Fibroblast of lung (primary cell): ENCODE measurements at regions not wholly inside any gene's neighbourhood (a gene's known extent, or its start where the extent isn't known, plus 50 kb on each side); places are given as distances from the start of the nearest gene placed in this dataset.

Experiments
- DNase-seq, 2 donors: peaks; one replicate each; pipeline versions ENCODE4 v3.0.0 to v3.0.0-alpha.2; 2010; ENCODE audit warnings: low read depth in 2 of 2
- H2AFZ ChIP-seq: 2 replicates; pipeline ENCODE4 v1.5.1; 2012; ENCODE audit warnings: low read length, control low read depth, inconsistent platforms
- H3K27ac ChIP-seq: 2 replicates; pipeline ENCODE4 v1.5.1; 2011; ENCODE audit warnings: low read length, control low read depth; ENCODE audit not compliant: insufficient read depth
- H3K27me3 ChIP-seq: 2 replicates; pipeline ENCODE4 v1.5.1; 2011; ENCODE audit warnings: mild to moderate bottlenecking, low read length; ENCODE audit not compliant: control insufficient read depth, insufficient read depth
- H3K36me3 ChIP-seq: 2 replicates; pipeline ENCODE4 v1.5.1; 2011; ENCODE audit warnings: low read length; ENCODE audit not compliant: control insufficient read depth, insufficient read depth
- H3K4me1 ChIP-seq: 2 replicates; pipeline ENCODE4 v1.5.1; 2011; ENCODE audit warnings: low read length; ENCODE audit not compliant: control insufficient read depth, insufficient read depth; ENCODE audit errors: extremely low read depth
- H3K4me2 ChIP-seq: 2 replicates; pipeline ENCODE4 v1.5.1; 2011; ENCODE audit warnings: low read length, control low read depth; ENCODE audit not compliant: insufficient read depth; ENCODE audit errors: extremely low read depth
- H3K4me3 ChIP-seq, 4 experiments: fragments of 200-600 bp in 1 of 4; sonication (generic) in 1 of 4; replicated peaks in 1 of 4; 2 replicates each; pipeline ENCODE4 v1.5.1; 2011 to 2016; ENCODE audit warnings: low read length in 4 of 4, low read depth in 3 of 4, mild to moderate bottlenecking in 3 of 4, control low read depth in 2 of 4, inconsistent platforms in 1 of 4, mixed read lengths in 1 of 4; ENCODE audit not compliant: insufficient read depth in 1 of 4; ENCODE audit errors: control extremely low read depth in 1 of 4
- H3K79me2 ChIP-seq: 2 replicates; pipeline ENCODE4 v1.5.1; 2012; ENCODE audit warnings: mild to moderate bottlenecking, low read length, inconsistent platforms; ENCODE audit not compliant: control insufficient read depth, insufficient read depth
- H3K9ac ChIP-seq: 2 replicates; pipeline ENCODE4 v1.5.1; 2011; ENCODE audit warnings: mild to moderate bottlenecking, low read length, control low read depth; ENCODE audit not compliant: insufficient read depth
- H3K9me3 ChIP-seq: 2 replicates; pipeline ENCODE4 v1.5.1; 2012; ENCODE audit warnings: low read depth, low read length; ENCODE audit not compliant: control insufficient read depth, insufficient read depth
- H4K20me1 ChIP-seq: 2 replicates; pipeline ENCODE4 v1.5.1; 2011; ENCODE audit warnings: low read length; ENCODE audit not compliant: control insufficient read depth, insufficient read depth; ENCODE audit errors: extremely low read depth
- CTCF ChIP-seq, 2 donors: IDR thresholded peaks in 1 of 2; conservative IDR thresholded peaks in 1 of 2; 1 replicate in 1 of 2; 2 replicates in 1 of 2; pipeline ENCODE4 v1.5.1; 2011 to 2012; ENCODE audit warnings: low read length in 2 of 2, control low read depth in 1 of 2, inconsistent platforms in 1 of 2, low read depth in 1 of 2, mild to moderate bottlenecking in 1 of 2
- EZH2 ChIP-seq: IDR thresholded peaks from 2 replicates; pipeline ENCODE4 v1.5.1; 2012; ENCODE audit warnings: low read length, control low read depth, mild to moderate bottlenecking; ENCODE audit errors: missing control alignments

GRCh38 chr16:85503679-85504231, 109.4 kb upstream of the GSE1 start:
- H2AFZ ChIP-seq = no peak overlapping the region
- H3K9ac ChIP-seq = no peak overlapping the region
- H3K27ac ChIP-seq = no peak overlapping the region
- H3K4me2 ChIP-seq = no peak overlapping the region
- no peaks in the 10 kb centered on the region for H3K9me3 ChIP-seq
- no peak for DNase-seq
- no peaks in the 10 kb centered on the region for H3K27me3 ChIP-seq
- no peaks in the 10 kb centered on the region for H3K4me1 ChIP-seq
- no peaks in the 10 kb centered on the region for H3K36me3 ChIP-seq
- H3K4me3 ChIP-seq = no peak overlapping the region
- H3K79me2 ChIP-seq = no peaks in the 10 kb centered on the region
- no peaks in the 10 kb centered on the region for H4K20me1 ChIP-seq
- TF ChIP-seq CTCF (conservative IDR thresholded peaks at IDR 0.05 in 1 of 2, IDR thresholded peaks at IDR 0.05 in 1 of 2; ENCODE audit: low read depth in 1 of 2, low read length in 2 of 2) (no peak), EZH2 (no peak)

- Histone ChIP-seq H3K4me2 (no peak overlapping the region), H3K79me2 (no peaks in the 10 kb centered on the region), H2AFZ (no peak overlapping the region), H3K4me1 (no peaks in the 10 kb centered on the region), H4K20me1 (no peaks in the 10 kb centered on the region), H3K27ac (no peak overlapping the region), H3K9me3 (no peaks in the 10 kb centered on the region), H3K4me3 (no peak overlapping the region), H3K27me3 (no peaks in the 10 kb centered on the region), H3K9ac (no peak overlapping the region), H3K36me3 (no peaks in the 10 kb centered on the region)
- TF ChIP-seq CTCF (conservative IDR thresholded peaks at IDR 0.05 in 1 of 2, IDR thresholded peaks at IDR 0.05 in 1 of 2; ENCODE audit: low read depth in 1 of 2, low read length in 2 of 2) (no peak), EZH2 (no peak)
- DNase-seq = no peak
Observed at GRCh38 chr16:85504242-85504641, 108.9 kb upstream of the GSE1 start.

DNA sequence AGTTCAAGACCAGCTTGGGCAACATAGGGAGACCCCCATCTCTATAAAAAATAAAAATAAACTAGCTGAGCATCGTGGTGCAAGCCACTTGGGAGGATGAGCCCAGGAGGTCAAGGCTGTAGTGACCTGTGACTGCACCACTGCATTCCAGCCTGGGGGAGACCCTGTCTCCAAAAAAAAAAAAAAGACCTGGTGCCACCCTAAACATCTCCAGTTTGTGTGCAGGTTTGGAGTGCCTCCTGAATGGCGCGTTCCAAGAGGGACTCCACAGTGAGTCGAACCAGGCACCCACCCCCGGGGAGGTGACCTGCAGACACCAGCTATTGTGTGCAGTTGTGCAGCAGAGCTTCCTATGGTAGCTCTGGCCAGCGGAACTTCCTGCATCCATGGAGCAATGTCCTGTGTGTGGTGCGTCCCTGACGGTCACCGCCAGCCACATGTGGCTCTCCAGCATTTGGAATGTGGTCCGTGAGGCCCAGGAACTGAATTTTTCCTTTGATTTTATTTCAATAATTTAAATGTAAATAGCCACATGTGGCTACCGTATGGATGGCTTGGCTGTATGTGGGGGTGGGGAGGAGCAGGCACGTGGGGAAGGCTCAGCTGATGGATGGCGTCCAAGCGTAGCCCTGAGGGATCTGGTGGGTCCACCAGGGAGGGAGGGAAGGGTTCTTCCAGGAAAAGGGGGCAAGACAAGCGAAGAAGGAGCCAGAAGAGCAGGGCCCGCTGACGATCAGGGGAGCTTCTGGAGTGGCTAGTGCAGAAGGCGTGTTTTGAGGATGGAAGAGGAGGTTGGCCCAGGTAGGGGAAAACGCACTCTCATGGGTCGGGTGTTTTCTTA, 107.1 kb upstream of the GSE1 start:
- Histone ChIP-seq H3K4me3 (no peak overlapping the region), H2AFZ (no peak overlapping the region), H3K9ac (no peak overlapping the region), H4K20me1 (no peaks in the 10 kb centered on the region), H3K27me3 (no peaks in the 10 kb centered on the region), H3K79me2 (no peaks in the 10 kb centered on the region), H3K9me3 (no peaks in the 10 kb centered on the region), H3K36me3 (no peaks in the 10 kb centered on the region), H3K4me1 (no peaks in the 10 kb centered on the region), H3K27ac (no peak overlapping the region), H3K4me2 (no peak overlapping the region)
- TF ChIP-seq EZH2 = no peak
- no peak for TF ChIP-seq CTCF (conservative IDR thresholded peaks at IDR 0.05 in 1 of 2, IDR thresholded peaks at IDR 0.05 in 1 of 2; ENCODE audit: low read depth in 1 of 2, low read length in 2 of 2)
- DNase-seq = no peak
